ENCODE measurements at regions not wholly inside any gene's neighbourhood (a gene's known extent, or its start where the extent isn't known, plus 50 kb on each side); places are given as distances from the start of the nearest gene placed in this dataset.

- no peak for ATAC-seq (ENCODE audit: low read depth)
- 89% methylated on average over 3 of the region's 4 CpGs for WGBS (ENCODE audit: insufficient coverage)
- H3K9ac ChIP-seq (ENCODE audit: low read length), result no peak overlapping the region
- H3K27ac Mint-ChIP-seq, result no peak overlapping the region
- ChIA-PET CTCF (no interaction called here), POLR2A (no interaction called here)
- H3K4me2 ChIP-seq (replicated peaks; ENCODE audit: low read depth, low read length, poor library complexity, severe bottlenecking), result no peak overlapping the region
- peaks cover 0 to under 1% (median 0%) of the 10 kb centered on the region in 3 donors for H3K9me3 ChIP-seq (ENCODE audit: control extremely low read depth in 1 of 3, control insufficient read depth in 2 of 3, insufficient read depth in 1 of 3, low read length in 2 of 3)
- no peaks in the 10 kb centered on the region for H3K36me3 ChIP-seq (replicated peaks in 1 of 2; ENCODE audit: control extremely low read depth in 1 of 2, control insufficient read depth in 1 of 2, extremely low read depth in 1 of 2, insufficient read depth in 2 of 2, low read length in 1 of 2)
- no peak overlapping the region for H3K4me3 Mint-ChIP-seq
- no peak overlapping the region for H3K27ac ChIP-seq (ENCODE audit: low read length in 2 of 2)
- no peaks in the 10 kb centered on the region for H3K27me3 Mint-ChIP-seq
- no peak for TF ChIP-seq CTCF (IDR thresholded peaks at IDR 0.05)
- no peak for TF ChIP-seq EZH2 (IDR thresholded peaks at IDR 0.05; ENCODE audit: borderline replicate concordance, insufficient read depth, low read depth, low read length, poor library complexity, severe bottlenecking)
- H3K4me3 ChIP-seq (ENCODE audit: control extremely low read depth in 1 of 5, extremely low read depth in 1 of 5, insufficient read depth in 1 of 5, low read depth in 2 of 5, low read length in 4 of 5), result no peak overlapping the region
- H2AFZ ChIP-seq (ENCODE audit: insufficient read depth, low read depth, low read length, poor library complexity, severe bottlenecking), result no peak overlapping the region
- intact Hi-C loops (cut with micrococcal nuclease), result no loop called here
- H4K20me1 ChIP-seq (ENCODE audit: control insufficient read depth, insufficient read depth, low read length, poor library complexity, severe bottlenecking), result no peaks in the 10 kb centered on the region
- no peaks in the 10 kb centered on the region for H3K4me1 Mint-ChIP-seq
- DNase-seq, result no peak
- H3K79me2 ChIP-seq (ENCODE audit: control insufficient read depth, insufficient read depth, low read length), result no peaks in the 10 kb centered on the region
- H3K9me3 Mint-ChIP-seq (ENCODE audit: insufficient read depth), result peaks cover 3% of the 10 kb centered on the region
- no peaks in the 10 kb centered on the region for H3K4me1 ChIP-seq (ENCODE audit: control insufficient read depth in 2 of 2, insufficient read depth in 2 of 2, low read length in 2 of 2)
- no peaks in the 10 kb centered on the region for H3K27me3 ChIP-seq (replicated peaks in 1 of 4; ENCODE audit: control extremely low read depth in 1 of 4, control insufficient read depth in 3 of 4, insufficient read depth in 4 of 4, low read length in 3 of 4)
Measured at GRCh38 chr3:96294143-96294542, 520.3 kb upstream of the EPHA6 start.

GRCh38 chr3:96300743-96301142 is 513.7 kb upstream of the EPHA6 start:
- WGBS (ENCODE audit: insufficient coverage), result 90% methylated on average over 4 of the region's 4 CpGs

More at GRCh38 chr3:96300743-96301142, 513.7 kb upstream of the EPHA6 start:
- Mint-ChIP-seq H3K4me1 (no peaks in the 10 kb centered on the region), H3K4me3 (no peak overlapping the region), H3K27me3 (no peaks in the 10 kb centered on the region), H3K27ac (no peak overlapping the region), H3K9me3 (ENCODE audit: insufficient read depth) (no peaks in the 10 kb centered on the region)
- Histone ChIP-seq H3K79me2 (ENCODE audit: control insufficient read depth, insufficient read depth, low read length) (no peaks in the 10 kb centered on the region), H3K4me3 (ENCODE audit: control extremely low read depth in 1 of 5, extremely low read depth in 1 of 5, insufficient read depth in 1 of 5, low read depth in 2 of 5, low read length in 4 of 5) (no peak overlapping the region), H3K4me2 (replicated peaks; ENCODE audit: low read depth, low read length, poor library complexity, severe bottlenecking) (no peak overlapping the region), H3K9ac (ENCODE audit: low read length) (no peak overlapping the region), H3K36me3 (replicated peaks in 1 of 2; ENCODE audit: control extremely low read depth in 1 of 2, control insufficient read depth in 1 of 2, extremely low read depth in 1 of 2, insufficient read depth in 2 of 2, low read length in 1 of 2) (no peaks in the 10 kb centered on the region), H3K27ac (ENCODE audit: low read length in 2 of 2) (no peak overlapping the region), H4K20me1 (ENCODE audit: control insufficient read depth, insufficient read depth, low read length, poor library complexity, severe bottlenecking) (no peaks in the 10 kb centered on the region), H3K4me1 (ENCODE audit: control insufficient read depth in 2 of 2, insufficient read depth in 2 of 2, low read length in 2 of 2) (no peaks in the 10 kb centered on the region), H3K9me3 (ENCODE audit: control extremely low read depth in 1 of 3, control insufficient read depth in 2 of 3, insufficient read depth in 1 of 3, low read length in 2 of 3) (no peaks in the 10 kb centered on the region), H3K27me3 (replicated peaks in 1 of 4; ENCODE audit: control extremely low read depth in 1 of 4, control insufficient read depth in 3 of 4, insufficient read depth in 4 of 4, low read length in 3 of 4) (no peaks in the 10 kb centered on the region), H2AFZ (ENCODE audit: insufficient read depth, low read depth, low read length, poor library complexity, severe bottlenecking) (no peak overlapping the region)
- no peak for TF ChIP-seq EZH2 (IDR thresholded peaks at IDR 0.05; ENCODE audit: borderline replicate concordance, insufficient read depth, low read depth, low read length, poor library complexity, severe bottlenecking)
- no peak for TF ChIP-seq CTCF (IDR thresholded peaks at IDR 0.05)
- intact Hi-C loops (cut with micrococcal nuclease), result no loop called here
- no peak for ATAC-seq (ENCODE audit: low read depth)
- DNase-seq, result no peak
- CTCF ChIA-PET, result no interaction called here
- POLR2A ChIA-PET, result no interaction called here

Data from B cell (primary cell).